Neuron (in vitro differentiated cells): ENCODE measurements at regions not wholly inside any gene's neighbourhood (a gene's known extent, or its start where the extent isn't known, plus 50 kb on each side); places are given as distances from the start of the nearest gene placed in this dataset.

Source experiments
- H2AFZ ChIP-seq: one replicate; pipeline ENCODE4 v1.6.1; 2013; ENCODE audit warnings: low read depth, mild to moderate bottlenecking, inconsistent platforms, low read length, moderate library complexity
- H3K27me3 ChIP-seq: one replicate; pipeline ENCODE4 v1.6.1; 2013; ENCODE audit warnings: low read length; ENCODE audit not compliant: insufficient read depth
- H3K36me3 ChIP-seq: one replicate; pipeline ENCODE4 v1.6.1; 2013; ENCODE audit warnings: low read length; ENCODE audit not compliant: insufficient read depth
- H3K4me1 ChIP-seq: one replicate; pipeline ENCODE4 v1.6.1; 2013; ENCODE audit warnings: low read length; ENCODE audit not compliant: insufficient read depth
- H3K4me3 ChIP-seq: 2 replicates; pipeline ENCODE4 v1.5.1; 2013; ENCODE audit warnings: mild to moderate bottlenecking, low read length, moderate library complexity
- H3K9me3 ChIP-seq: one replicate; pipeline ENCODE4 v1.6.1; 2013; ENCODE audit warnings: low read length

DNA sequence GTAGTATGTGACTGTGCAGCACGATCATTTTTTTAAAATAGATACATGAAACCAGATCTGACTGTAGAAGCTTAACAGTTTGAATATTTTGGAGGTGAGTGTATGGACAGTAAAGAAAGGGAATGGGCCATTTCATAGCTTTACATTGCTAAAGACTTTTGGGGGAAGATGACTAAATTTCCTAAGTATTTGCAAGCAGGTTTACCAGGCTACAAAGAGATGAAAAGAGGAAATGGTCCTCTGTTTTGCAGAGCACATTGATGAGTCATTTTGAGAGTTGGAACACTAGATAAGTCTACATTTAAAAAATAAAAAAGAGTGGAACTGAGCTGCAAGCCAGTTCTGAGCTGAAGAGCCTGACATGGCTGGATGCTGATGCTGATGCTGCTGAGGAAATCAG, 115.7 kb upstream of the LRATD1 start:
- Histone ChIP-seq H3K27me3 (no peaks in the 10 kb centered on the region), H3K4me3 (no peak overlapping the region), H3K4me1 (no peaks in the 10 kb centered on the region), H3K36me3 (no peaks in the 10 kb centered on the region), H3K9me3 (no peaks in the 10 kb centered on the region), H2AFZ (no peak overlapping the region)

- no peak overlapping the region for H2AFZ ChIP-seq
- no peaks in the 10 kb centered on the region for H3K4me1 ChIP-seq
- H3K9me3 ChIP-seq = no peaks in the 10 kb centered on the region
- no peaks in the 10 kb centered on the region for H3K27me3 ChIP-seq
- no peaks in the 10 kb centered on the region for H3K36me3 ChIP-seq
- no peak overlapping the region for H3K4me3 ChIP-seq
These were observed 114.8 kb upstream of the LRATD1 start for GRCh38 chr2:14517731-14518130.

- Histone ChIP-seq H3K36me3 (no peaks in the 10 kb centered on the region), H3K4me3 (no peak overlapping the region), H3K9me3 (no peaks in the 10 kb centered on the region), H2AFZ (no peak overlapping the region), H3K27me3 (no peaks in the 10 kb centered on the region), H3K4me1 (no peaks in the 10 kb centered on the region)
These were observed 112.1 kb upstream of the LRATD1 start for GRCh38 chr2:14520385-14520945.

DNA sequence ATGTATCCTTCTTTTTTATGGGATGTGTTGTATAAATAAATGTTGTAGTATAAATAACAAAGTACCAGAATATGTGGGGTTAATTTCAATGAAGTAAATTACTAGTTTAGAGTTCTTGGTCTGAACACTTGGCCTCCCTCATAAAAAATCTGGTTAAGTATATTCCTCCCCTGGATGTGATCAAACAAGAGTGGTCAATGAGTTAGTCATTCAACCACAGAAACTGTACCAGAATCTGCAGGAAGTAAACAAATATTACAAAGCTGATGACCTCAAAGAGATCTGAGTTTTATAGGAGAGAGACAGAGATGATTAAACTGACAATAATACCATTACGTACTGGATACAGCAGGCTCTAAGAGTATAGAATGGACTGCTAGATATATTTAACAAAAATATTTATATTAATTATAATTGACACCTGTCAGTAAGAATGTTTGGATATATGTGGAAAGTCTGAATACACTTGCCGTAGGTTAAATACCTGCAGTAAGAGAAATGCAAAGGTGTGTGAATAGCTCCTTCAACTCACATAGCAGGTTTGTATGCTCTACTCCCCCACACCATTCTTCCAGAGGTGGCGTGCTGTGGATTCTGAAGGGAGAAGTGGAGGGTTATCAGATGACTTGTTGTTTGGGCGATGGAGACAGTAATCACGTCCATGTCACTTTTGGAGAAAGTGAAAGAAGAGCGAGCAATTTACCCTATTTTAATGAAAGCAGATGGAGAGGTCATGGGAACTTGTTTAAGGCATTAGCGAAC, 108.3 kb upstream of the LRATD1 start:
- no peaks in the 10 kb centered on the region for H3K9me3 ChIP-seq
- H3K4me3 ChIP-seq = no peak overlapping the region
- H2AFZ ChIP-seq = no peak overlapping the region
- H3K27me3 ChIP-seq = no peaks in the 10 kb centered on the region
- no peaks in the 10 kb centered on the region for H3K4me1 ChIP-seq
- H3K36me3 ChIP-seq = no peaks in the 10 kb centered on the region

DNA sequence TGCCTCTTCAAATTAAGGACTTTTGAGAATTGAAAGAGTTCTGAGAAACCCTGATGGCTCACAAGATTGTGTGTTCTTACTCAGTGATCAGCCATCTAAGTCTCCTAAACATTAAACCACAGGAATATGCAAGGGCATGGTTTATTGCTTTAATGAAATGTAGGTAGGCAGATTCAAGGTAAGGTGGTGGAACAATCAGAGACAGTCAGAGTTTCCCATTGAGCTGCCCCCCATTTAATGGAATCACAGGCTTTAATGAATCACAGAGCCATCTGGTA, 107.8 kb upstream of the LRATD1 start:
- H2AFZ ChIP-seq = no peak overlapping the region
- H3K4me3 ChIP-seq = no peak overlapping the region
- H3K36me3 ChIP-seq = no peaks in the 10 kb centered on the region
- H3K4me1 ChIP-seq = no peaks in the 10 kb centered on the region
- H3K27me3 ChIP-seq = no peaks in the 10 kb centered on the region
- no peaks in the 10 kb centered on the region for H3K9me3 ChIP-seq

DNA sequence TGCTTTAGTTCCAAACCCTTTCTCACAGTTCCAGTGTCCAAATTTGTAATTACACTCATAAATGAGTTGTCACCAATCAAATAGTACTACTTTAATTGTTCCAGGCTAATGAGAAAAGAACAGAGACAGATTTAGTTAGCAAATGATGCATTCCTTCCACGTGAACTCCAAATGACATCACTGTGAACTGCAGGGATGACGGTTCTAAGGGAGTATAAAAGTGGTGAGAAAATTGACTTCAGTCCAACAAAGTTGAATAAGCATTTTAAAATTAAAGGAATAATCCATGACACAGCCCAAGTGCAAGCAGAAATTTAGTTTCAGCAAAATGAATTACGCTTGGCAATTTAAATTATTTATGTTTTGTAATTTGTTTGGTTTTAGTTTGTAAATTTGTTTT, 102.0 kb upstream of the LRATD1 start:
- Histone ChIP-seq H3K4me3 (no peak overlapping the region), H2AFZ (no peak overlapping the region), H3K9me3 (no peaks in the 10 kb centered on the region), H3K4me1 (no peaks in the 10 kb centered on the region), H3K27me3 (no peaks in the 10 kb centered on the region), H3K36me3 (no peaks in the 10 kb centered on the region)

DNA sequence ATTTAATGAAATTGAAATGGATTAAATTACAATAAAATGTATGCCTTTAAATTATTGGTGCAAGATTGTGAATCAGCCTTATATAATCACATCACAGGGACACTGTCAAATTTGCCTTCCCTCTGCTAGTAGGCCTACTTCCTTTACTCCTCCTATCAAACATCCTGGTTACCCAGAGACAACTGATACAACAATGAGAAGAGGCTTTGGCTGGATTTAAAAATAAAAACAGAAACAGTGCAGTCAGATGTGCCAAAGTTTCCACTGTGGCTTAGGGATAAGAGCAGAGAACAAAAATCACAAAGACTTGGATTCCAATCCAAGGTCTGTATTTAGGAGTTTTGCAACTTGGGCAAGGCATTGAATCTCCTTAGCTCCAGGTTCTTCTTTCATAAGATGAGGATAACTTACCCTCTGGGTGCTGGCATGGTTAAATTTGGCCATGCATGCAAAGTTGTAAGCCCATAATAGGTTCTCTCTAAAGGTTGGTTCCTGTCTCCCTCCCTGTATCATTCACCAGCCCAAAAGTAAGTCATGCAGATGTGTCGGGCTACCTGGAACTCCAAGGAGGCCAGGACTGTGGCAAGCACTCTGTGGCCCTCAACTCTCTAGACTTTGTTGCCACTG, 99.3 kb upstream of the LRATD1 start:
- Histone ChIP-seq H3K4me3 (no peak overlapping the region), H2AFZ (no peak overlapping the region), H3K36me3 (no peaks in the 10 kb centered on the region), H3K4me1 (no peaks in the 10 kb centered on the region), H3K9me3 (no peaks in the 10 kb centered on the region), H3K27me3 (no peaks in the 10 kb centered on the region)

GRCh38 chr2:14535156-14535555, 97.4 kb upstream of the LRATD1 start:
- no peaks in the 10 kb centered on the region for H3K9me3 ChIP-seq
- no peak overlapping the region for H2AFZ ChIP-seq
- H3K36me3 ChIP-seq = no peaks in the 10 kb centered on the region
- H3K4me1 ChIP-seq = no peaks in the 10 kb centered on the region
- no peaks in the 10 kb centered on the region for H3K27me3 ChIP-seq
- H3K4me3 ChIP-seq = no peak overlapping the region

DNA sequence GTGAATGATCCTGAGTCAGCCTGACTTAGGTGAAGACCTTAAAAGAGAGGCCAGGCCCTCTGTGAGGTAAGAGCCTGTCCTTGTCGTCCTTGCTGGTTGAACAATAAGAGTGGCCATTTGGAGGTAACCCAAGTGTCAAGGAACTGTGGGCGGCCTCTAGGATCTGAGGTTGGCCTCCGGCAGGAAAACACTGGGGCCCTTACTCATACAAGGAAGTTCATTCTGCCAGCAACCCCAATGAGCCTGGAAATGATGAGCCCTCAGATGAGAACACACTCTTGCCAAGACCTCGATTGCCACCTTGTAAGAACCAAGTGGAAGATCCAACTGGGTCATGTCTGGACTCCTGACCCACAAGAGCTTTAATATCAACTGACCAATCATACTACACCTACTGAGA, 95.5 kb upstream of the LRATD1 start:
- H3K4me1 ChIP-seq = no peaks in the 10 kb centered on the region
- no peaks in the 10 kb centered on the region for H3K36me3 ChIP-seq
- no peak overlapping the region for H3K4me3 ChIP-seq
- H2AFZ ChIP-seq = no peak overlapping the region
- no peaks in the 10 kb centered on the region for H3K27me3 ChIP-seq
- no peaks in the 10 kb centered on the region for H3K9me3 ChIP-seq

DNA sequence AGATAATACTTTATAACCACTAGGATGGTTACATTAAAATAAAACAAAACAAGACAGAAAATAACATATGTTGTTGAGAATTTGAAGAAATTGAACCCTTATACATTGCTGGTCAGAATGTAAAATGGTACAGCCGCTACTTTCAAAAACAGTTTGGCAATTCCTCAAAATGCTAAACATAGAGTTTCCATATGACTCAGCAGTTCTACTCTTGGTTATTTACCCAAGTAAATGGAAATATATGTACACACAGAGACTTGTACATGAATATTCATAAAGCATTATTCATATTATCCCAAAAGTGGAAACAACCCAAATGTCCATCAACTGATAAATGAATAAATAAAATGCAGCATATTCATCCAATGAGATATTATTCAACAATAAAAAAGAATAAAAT, 92.5 kb upstream of the LRATD1 start:
- H3K27me3 ChIP-seq = no peaks in the 10 kb centered on the region
- H3K36me3 ChIP-seq = no peaks in the 10 kb centered on the region
- H3K9me3 ChIP-seq = no peaks in the 10 kb centered on the region
- no peaks in the 10 kb centered on the region for H3K4me1 ChIP-seq
- H3K4me3 ChIP-seq = no peak overlapping the region
- H2AFZ ChIP-seq = no peak overlapping the region

GRCh38 chr2:14543284-14543683, 89.2 kb upstream of the LRATD1 start:
- no peak overlapping the region for H2AFZ ChIP-seq
- no peaks in the 10 kb centered on the region for H3K27me3 ChIP-seq
- no peak overlapping the region for H3K4me3 ChIP-seq
- H3K36me3 ChIP-seq = no peaks in the 10 kb centered on the region
- H3K9me3 ChIP-seq = no peaks in the 10 kb centered on the region
- H3K4me1 ChIP-seq = no peaks in the 10 kb centered on the region

- Histone ChIP-seq H2AFZ (no peak overlapping the region), H3K36me3 (no peaks in the 10 kb centered on the region), H3K4me1 (no peaks in the 10 kb centered on the region), H3K27me3 (no peaks in the 10 kb centered on the region), H3K4me3 (no peak overlapping the region), H3K9me3 (no peaks in the 10 kb centered on the region)
These were observed 88.3 kb upstream of the LRATD1 start for GRCh38 chr2:14544247-14544646.

GRCh38 chr2:14547830-14548229, 84.7 kb upstream of the LRATD1 start:
- no peaks in the 10 kb centered on the region for H3K36me3 ChIP-seq
- H3K27me3 ChIP-seq = no peaks in the 10 kb centered on the region
- no peak overlapping the region for H3K4me3 ChIP-seq
- no peak overlapping the region for H2AFZ ChIP-seq
- H3K9me3 ChIP-seq = no peaks in the 10 kb centered on the region
- no peaks in the 10 kb centered on the region for H3K4me1 ChIP-seq

DNA sequence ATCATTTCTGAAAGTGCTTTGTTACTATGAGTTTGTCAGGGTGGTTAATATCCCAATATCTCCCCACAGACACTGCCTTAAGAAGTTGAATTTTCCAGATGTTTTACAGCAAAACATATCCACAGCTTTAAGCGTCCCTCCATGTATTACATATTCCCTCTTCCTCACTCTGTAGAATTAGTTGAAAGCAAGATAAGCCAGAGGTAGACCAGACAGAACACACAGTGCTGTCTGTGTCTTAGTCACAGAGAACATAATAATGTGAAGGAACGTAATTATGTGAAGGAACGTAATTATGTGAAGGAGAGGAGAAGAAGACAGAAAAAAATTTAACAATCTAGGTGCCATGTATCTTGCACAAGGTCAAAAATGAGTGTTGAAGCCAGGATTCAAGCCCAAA, 81.9 kb upstream of the LRATD1 start:
- Histone ChIP-seq H2AFZ (no peak overlapping the region), H3K27me3 (no peaks in the 10 kb centered on the region), H3K9me3 (no peaks in the 10 kb centered on the region), H3K36me3 (no peaks in the 10 kb centered on the region), H3K4me3 (no peak overlapping the region), H3K4me1 (no peaks in the 10 kb centered on the region)
